NCI-H2196 treated with DMSO at 0.1 percent for 48 hours (cell line): ENCODE measurements at regions not wholly inside any gene's neighbourhood (a gene's known extent, or its start where the extent isn't known, plus 50 kb on each side); places are given as distances from the start of the nearest gene placed in this dataset.
"Not testable (repeated sequence)": the region's sequence is repeated elsewhere in the genome, so short reads cannot be mapped to it uniquely, and the experiment has no call there.

Experiments
- DNase-seq: peaks from one replicate; lab custom pipeline; 2025; ENCODE audit not compliant: unreplicated experiment; lab: John Stamatoyannopoulos, UW

DNA sequence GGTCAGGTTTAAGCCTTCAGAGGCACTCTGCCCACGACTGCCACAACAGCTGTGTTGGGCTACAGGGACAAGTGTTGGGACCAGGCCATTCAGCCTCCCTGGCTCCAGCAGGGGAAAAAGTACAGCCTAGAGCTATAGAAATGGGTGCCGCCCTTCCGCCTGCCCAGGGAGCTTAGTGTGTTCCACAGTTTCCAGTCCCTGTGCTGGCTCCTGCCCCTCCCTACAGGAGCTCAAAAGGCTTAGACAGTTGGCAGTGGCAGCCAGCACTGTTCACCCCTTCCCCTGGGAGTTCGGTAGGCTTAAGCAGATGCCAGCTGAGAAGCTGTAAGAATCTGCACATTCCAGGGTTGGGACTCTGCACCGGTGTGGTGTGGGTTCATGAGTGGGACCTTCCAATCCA is 408.2 kb upstream of the INTU start:
- DNase-seq: no peak

DNA sequence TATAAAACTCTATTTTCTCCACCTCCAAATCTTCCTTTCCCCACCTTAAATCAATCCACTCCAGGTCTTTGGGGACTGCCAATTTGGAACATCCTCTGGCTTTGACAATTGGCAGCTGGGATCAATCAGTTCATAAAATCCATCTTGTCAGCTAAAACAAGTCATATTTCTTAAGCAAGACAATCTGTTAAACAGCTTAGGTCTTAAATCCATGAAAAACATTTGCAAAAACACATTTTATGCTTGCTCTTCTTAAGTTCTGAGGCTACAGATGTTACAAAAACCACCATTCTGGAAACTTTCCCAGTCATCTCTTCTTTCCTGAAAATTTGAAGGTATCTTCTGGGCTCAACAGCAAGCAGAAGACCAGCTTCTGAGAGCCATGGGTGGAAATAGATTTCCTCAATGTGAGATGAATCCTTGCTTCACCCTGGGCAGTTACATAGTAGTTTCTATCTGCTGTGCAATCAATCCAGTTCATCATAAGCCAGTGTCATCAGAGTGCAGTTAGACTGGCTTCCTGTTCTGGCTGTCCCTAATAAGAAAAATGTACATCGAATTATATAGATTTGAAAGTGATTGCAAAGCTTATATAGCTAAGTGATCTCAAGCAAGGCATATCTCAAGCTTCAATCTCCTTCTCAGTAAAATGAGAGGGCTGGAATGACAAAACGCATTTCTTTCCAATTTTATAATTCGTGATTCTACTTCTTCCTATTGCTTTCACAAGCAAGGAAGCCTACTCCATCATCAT is 402.7 kb upstream of the INTU start:
- DNase-seq: no peak

DNA sequence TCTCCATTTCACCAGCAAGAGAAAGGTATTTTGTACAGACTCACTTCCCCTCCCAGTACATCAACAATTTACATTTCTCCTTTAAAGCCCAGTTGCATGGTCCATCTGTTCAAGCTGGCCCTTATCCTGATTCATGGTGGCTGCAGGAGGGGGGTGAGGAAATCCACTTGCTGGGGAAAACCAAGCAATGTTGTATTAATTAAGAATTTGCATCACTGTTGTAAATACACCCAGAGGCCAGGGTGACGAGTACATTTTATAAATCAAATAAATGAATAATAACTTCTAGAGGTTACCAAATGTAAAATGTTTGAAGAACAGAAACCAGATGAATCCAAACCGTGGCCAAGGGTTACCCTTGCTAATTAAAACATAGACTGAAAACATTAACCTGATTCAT is 395.9 kb upstream of the INTU start:
- DNase-seq: no peak

DNA sequence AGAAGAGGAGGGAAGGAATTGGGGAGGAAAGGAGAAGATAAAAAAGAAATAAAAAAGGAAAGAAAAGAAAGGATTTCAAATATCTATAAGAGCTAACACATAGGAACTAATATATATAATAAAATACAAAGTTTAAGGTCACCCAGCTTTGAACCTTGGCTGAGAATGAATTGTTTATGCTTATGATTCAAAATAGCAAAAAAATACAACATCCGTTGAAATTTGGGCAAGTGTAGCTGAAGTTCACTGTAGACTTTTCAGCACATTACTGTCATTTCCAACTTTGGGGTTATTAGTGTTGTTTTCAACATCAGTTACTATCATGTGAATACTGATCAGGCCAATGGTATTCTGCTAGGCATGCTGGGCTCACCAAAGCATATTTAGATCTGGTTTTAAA is 395.2 kb upstream of the INTU start:
- DNase-seq: no peak

DNA sequence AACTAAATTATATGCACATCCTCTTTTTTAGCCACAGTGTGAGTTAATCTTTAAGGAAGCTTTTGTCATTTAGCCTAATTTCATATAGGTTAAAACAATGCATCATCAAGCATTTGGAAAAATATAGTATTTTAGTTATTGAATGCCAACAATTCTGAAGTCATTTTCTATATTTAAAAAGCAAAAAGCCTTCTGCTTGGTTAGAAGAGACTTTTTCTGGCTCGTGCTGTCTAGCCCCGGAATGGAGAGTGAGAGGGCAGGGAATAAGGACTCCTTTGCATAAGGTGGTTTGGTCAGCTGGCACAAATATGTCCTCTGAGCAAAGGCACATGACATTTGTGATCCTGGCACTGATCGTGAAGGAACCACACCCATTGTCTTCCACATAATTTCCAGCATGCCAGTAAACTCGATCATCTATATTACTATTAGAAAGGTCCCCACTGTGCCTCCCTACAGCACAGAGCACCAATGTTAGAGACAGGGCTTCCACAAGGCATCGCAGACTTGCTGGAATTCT is 393.7 kb upstream of the INTU start:
- no peak for DNase-seq

DNA sequence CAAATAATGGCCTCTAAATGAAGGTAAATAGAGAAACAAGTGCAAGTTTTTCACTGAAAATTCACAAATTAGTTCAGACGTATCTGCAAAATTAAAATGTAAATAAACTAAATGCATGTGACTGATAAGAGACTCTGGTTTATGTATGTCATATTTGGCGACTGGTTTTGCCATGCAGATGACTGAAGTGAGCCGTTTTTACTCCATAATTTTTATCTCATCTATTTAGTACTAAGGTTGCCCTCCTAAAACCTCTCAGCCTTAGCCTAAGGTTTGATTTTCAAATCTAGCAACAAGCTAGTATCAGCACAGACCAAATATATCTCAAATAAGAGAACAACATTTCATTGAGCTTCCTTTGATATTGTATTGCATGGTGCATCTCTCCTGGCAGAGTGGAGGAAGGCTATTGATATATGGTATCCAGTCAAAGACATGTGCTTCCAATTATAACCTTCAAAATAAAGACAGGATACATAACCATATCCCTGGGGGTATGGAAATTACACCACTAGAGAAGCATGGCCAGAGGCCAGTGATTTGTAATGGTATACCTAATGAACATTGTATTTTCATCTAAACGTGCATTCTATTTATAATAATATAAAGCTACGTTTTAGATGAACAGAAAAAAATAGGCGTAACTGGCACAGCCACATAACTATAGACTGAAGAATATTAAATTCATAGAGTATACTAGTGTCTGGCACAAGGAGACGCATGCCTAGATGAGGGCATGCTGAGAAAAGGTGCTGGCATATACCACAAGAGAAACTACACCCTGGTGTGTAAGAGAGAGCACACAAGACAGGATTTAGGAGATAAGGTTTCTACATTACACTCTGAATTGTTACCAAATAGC is 392.6 kb upstream of the INTU start:
- no peak for DNase-seq

DNA sequence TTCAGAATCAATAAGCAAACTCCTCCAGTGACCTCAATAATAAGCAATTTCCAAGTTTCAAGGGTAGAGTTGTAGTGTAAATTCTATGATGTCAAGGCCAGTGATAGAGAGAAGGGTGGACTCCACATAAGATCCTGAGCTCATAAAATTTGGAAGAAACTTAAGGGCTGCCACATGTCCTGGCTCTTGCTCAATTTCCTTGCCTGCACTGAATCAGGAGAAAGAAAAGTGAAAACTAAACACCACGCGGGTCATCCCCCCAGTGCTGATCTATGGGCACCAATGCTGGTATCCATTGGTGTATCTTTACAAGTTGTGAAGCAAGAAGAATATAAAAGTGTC is 392.0 kb upstream of the INTU start:
- no peak for DNase-seq

DNA sequence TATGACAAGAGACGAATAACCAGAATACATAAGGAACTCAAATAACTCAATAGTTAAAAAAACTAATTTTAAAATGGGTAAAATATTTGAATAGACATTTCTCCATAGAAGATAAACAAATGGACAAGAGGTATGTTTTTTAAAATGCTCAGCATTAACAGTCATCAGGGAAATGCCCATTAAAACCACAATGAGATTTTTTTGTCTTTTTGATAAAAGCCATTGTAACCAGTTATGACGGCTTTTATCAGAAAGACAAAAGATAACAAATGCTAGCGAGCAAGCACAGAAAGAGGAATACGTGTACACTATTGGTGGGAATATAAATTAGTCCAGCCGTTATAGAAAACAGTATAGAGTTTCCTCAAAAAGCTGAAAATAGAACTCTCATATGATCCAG is 388.2 kb upstream of the INTU start:
- DNase-seq: no peak

DNA sequence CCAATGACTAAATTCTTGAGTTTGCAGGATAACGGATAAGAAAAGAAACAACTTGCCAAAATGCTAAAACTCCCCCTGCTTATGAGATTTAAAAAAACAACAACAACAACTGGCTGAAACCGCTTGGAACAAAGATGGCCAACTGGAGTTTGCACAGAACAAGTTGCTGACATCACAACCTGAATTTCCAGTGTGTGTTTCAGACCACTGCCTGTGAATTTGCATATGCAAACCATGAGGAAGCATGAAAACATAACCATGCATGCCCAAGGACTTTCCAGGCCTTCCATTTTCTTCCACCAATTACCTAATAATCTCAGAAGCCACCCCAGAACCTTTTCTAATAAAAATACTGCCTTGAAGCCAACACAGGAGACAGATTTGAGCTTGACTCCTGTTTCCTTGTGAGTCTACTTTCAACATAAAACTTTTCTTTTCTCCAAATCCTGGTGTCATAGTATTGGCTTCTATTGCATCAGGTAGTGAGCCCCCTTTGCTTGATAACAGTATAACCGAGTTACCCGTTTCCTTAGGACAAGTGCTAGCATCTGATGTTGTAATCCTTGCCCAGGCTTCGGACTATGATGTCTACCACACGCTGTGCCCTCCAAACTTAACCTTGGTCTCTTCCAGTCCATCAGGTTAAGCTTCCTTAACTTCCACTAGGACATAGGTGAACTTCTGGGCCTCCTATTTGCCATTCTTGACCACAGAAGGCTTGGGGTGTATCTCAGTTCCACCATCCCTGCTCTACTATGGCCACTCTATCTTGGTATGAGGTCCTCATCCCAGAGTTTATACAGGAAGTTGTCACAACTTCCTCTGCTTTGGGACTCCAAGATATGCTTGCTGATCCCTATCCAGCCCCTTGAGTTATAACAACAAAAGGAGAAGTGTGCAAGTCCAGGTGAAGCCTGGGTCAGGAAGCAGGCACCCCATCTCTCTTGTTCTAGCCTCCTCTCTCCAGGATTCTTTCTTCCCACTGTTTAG is 385.5 kb upstream of the INTU start:
- DNase-seq: no peak

DNA sequence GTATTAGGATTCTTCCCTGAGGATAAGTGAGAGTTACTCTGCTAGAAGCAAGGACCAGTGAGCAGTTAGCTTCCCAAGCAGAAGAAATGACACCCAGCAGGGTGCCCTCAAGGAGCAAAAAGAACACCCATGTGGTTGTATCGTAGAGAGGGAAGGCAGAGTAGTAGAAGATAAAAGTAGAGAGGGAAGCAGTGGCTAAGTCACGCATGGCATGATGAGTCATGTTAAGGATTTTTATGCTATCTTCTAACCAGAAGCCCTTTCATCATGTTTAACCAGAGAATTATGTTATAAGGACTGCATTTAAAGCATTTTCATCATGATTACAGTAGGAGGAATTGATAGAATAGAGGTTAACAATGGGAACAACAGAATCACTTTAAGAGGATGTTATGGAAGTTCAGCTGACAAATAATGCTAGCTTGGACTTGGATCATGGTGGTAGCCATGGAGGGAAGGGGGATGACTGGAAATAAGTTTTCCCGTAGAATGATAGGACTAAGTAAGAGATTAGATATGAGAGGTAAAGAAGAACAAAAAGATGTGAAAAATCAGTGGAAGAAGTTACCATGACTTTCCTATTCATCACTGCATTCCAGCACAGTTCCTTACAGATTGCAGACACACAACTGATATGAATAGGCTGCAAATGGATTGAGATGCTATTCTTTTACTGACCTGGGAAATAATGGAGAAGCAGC is 383.5 kb upstream of the INTU start:
- DNase-seq: no peak

DNA sequence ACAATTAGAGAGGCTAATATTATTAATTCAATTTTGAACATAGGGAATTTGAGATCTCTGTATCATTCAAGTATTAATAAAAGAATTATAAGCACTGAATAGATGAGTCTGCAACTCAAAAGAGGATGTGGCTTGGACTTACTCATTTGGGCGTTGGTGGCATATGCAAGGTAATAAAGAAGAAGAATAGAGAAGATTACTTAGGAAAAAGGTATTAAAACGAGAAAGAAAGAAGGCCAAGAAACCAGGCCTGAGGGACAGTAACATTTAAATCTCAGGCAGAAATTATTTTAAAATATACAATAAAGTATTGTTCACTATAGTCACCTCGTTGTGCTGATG is 383.0 kb upstream of the INTU start:
- DNase-seq: no peak

DNA sequence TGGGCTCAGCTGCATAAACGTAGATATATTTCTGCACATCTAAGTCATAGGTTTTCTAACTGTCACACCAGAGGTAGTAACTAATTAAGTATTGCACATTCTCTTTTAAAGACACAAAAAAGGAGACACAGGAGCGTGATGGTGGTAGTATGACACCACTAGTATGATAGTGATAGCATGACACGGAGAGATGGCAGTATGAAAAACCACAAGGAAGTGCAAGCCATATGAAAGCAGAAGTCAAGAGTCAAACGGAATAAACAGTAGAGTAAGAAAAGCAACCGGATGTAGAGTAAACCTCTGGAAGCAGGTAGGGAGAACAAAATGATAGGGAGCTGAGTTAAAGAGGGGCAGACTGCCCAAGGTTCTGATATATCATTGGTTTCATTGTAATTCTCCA is 382.2 kb upstream of the INTU start:
- no peak for DNase-seq

DNA sequence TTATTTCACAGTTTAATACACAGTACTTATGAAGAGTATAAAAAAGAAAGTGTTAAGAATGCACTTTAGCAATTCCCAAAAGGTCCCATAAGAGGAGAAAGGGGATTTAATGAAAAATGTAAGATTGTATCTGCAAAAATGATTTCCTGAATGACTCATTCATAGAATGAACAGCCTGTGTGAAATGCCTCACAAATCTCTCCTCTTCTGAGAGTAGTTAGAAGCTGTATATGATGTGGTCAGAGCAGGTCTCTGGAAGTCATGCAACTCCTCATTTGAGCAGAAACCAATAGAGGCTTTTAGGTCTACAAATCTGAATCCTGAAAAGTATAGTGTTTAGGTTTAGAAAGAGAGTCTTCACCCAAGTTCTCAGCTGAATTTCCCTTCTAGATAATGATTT is 381.3 kb upstream of the INTU start:
- DNase-seq: no peak

DNA sequence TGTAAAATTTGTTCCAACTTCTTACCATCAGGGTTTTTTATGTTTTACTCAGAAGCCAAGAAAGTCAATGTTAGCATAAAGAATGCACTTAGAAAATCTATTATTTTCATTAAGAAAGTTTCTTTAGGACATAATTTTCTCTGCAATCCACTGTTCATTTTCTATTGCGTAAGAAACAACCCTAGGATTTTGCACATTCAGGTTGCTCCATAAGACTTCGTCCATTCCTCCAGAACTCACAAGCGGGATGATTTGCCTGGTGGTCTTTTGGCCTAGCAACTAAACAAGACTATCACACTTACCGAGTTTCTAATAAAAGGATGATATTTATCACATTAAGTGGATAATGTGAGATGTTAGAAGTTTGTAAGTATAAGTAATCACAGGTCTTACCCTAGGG is 376.3 kb upstream of the INTU start:
- no peak for DNase-seq

DNA sequence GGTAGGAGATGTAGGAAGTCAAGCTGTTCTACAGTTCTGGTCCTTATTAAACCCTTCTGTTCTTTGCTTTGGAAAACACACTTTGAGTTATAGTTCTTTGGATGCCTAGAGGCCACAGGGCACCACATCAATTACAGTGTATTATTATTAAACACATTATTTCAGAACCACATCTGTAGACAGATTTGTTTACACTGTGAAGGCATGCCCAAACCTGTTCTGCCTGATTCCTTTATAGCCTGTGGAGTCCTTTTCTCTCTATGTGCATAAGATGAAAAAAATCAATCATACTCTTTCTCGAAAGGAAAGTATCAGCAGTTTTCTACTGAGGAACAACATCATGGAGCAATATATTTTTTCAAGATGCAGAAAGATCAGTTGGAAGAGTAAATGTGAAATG is 371.3 kb upstream of the INTU start:
- no peak for DNase-seq

DNA sequence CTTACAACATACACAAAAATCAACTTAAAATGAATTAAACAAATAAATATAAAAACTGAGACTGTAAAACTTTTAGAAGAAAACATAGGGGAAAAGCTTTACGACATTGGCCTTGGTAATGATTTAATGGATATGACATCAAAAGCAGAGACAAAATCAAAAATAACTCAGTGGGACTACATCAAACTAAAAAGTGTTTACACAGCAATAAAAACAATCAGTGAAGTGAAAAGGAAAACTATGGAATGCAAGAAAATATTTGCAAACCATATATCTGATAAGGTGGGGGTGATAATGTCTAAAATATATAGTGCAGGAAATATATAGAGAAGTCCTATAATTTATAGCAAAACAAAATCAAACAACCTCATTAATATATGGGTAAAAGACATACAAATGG is 364.4 kb upstream of the INTU start:
- DNase-seq: no peak

DNA sequence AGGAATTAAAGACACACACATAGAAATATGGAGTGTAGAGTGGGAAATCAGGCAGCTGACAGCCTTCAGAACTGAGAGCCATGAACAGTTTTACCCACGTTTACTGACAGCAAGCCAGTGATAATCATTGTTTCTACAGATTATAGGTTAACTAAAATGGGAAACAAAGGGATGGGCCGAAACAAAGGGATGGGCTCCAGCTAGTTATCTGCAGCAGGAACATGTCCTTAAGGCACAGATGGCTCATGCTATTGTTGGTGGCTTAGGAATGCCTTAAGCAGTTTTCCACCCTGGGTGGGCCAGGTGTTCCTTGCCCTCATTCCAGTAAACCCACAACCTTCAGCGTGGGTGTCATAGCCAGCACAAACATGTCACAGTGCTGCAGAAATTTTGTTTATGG is 355.7 kb upstream of the INTU start:
- not testable (repeated sequence) for DNase-seq

DNA sequence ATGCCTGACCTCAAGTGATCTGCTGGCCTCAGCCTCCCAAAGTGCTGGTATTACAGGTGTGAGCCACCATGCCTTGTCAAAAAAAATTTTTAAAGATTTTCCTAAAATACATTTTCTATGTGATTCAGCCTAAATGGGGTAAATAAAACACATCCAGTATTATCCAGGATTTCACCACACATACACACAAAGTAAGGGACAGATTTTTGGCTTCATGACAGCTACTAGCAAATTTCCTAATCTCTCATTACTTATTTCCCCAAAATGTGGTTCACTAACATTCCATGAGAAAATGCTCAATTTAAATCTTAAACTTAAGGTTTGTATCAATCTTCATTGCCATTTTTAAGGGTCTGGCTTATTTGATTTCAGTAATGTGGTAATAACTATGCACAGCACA is 348.5 kb upstream of the INTU start:
- DNase-seq: no peak

DNA sequence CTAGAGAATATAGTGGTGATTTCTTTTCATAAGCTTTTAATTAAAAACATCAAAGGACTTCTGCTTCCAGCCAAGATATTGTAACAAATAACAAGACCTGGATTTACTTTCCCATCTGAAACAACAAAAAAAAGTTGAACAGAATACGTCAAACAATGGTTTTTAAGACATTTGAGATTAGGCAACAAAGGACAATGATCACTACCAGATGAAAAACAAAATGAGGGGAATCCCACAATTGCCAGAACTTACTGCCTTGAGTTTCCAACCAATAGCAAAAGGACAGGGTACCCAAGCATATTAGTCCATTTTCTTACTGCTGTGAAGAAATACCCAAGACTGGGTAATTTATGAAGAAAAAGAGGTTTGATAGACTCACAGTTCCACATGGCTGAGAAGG is 341.4 kb upstream of the INTU start:
- no peak for DNase-seq

DNA sequence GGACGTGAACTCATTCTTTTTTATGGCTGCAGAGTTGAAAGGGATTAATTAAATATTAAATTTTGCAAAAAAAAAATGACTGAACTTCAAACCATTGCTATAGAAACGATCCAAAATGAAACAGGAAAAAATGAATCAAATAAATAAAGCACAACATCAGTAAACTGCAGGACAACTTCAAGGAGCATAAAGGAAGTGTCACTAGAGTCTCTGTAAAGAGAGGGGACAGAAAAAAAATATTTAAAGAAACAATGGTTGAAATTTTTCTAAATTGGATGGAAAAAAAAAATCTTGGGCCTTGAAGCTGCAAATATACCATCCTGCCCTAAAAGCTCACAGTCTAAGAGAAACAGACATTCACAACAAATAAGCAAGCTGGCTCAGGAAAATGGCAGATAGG is 339.3 kb upstream of the INTU start:
- DNase-seq: no peak

DNA sequence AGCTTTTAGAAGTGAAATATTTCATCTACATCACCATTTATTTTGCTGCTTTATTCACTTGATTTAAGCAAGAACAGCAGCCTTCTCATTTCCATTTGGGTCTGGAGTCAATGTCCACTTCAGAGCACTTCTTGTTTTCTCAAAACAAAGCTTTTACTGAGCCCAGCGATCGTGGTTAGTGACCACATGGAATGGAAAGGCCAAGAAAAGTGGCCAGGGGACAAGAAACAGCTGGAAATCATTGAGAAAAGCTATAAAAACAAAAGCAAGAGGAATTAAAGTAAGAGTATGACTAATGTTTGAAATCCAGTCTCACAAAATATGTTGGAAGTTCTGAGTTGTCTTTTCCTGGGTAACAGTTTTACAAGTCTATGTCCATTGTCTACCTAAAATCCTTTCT is 328.4 kb upstream of the INTU start:
- no peak for DNase-seq
